EH (cell line): ENCODE measurements at regions not wholly inside any gene's neighbourhood (a gene's known extent, or its start where the extent isn't known, plus 50 kb on each side); places are given as distances from the start of the nearest gene placed in this dataset.

Experiments used
- DNase-seq: peaks from one replicate; pipeline ENCODE4 v3.0.0-alpha.2; 2015; ENCODE audit warnings: low read depth

DNA sequence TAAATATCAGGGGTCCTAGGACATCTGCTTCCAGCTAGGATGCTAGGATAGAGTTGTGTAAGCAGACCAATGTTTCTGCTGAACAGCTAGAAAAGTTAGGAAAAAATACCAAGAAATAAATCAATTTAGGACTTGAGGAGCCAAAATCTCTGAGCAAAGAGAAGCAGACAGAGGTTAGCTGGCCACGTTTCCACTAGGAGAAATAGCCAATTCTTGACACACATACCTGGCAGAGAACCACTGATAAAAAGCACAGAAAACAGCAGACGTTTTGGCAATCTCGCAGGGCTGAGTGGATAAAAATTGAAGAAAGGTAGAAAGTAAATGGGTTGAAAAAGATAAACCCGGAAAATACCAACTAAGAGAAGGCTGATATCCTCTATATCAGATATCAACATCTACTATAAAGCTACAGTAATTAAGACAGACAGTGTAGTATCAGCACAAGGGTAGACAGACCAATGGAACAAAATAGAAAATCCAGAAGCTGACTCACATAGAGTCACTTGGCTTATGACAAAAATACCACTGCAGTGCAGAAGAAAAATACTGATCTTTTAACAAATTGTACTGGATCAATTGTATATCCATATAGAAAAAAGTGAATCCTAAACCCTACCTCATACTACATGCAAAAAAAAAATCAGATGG lies 306.1 kb upstream of the KLHL29 start:
- DNase-seq = no peak

DNA sequence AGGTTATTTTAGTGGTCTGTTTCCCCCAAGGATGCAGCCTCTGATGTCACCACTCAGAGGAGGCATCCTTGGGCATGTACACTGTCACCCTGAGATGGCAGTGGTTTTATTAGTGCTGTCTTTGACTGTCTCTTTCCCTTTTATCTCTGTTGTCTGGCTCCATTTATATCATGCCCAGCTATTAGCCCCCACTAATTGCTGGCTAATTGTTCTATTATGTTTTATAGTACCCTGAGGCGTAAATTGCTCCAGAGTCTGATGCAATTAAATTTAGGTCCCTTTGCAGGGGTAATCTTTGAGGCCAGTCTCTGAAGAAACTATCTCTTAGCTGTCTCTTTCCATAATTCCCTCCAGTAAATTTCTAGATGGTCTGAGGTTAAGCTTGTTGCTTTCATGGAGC lies 301.0 kb upstream of the KLHL29 start:
- no peak for DNase-seq

DNA sequence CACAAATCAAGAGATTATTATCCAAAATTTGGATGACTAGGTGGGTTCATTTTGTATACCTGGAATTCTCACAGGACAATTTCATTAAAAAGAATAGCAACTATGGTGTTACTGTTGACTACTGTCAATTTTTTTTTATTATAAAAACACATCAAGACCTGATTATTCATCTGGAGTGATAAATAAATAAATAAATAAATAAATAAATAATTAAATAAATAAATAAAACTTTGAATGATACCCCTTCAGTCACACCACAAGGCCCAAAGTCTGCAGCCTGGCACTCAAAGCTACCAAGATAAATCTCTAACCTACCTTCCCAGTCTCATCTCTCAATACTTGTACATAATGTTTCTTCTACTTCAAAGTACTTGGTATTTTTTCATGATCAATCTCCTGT lies 294.0 kb upstream of the KLHL29 start:
- no peak for DNase-seq

DNA sequence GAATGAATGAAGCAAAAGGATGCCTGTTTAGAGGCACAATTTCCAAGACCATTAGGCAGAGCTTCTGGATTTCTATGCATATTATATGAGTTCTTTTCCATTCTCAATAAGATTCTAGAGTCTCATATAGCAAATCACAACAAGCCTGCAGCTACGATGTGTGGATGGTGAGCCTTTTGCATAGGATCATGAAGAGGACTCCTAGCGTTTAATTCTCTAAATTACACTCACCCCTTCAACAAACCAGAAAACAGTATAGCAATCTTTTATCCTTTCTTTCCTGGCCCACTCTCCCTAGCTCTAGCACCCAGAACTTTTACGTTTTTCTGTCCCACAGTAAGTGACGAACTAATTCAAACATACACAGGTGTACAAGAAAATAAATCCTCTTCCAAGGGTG lies 293.1 kb upstream of the KLHL29 start:
- DNase-seq = no peak

DNA sequence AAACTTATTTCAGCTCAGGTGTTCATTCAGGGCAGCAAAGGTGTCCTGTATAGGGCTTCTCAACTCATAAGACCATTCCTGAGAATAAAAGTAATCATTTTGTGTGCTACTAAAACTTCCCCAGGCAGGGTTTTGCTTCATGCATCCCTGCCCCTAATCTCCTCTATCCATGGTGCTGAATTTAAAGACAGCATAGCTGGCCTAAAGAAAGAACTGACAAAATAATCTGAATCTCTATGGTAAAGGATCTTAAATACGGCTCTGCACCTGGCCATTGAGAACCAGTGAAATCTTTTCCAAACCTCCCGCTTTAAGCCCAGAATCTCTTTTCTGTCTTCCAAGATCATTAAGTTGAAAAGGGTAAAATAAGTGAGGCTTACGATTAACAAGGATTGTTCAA lies 292.1 kb upstream of the KLHL29 start:
- DNase-seq = peak; percentile 8

DNA sequence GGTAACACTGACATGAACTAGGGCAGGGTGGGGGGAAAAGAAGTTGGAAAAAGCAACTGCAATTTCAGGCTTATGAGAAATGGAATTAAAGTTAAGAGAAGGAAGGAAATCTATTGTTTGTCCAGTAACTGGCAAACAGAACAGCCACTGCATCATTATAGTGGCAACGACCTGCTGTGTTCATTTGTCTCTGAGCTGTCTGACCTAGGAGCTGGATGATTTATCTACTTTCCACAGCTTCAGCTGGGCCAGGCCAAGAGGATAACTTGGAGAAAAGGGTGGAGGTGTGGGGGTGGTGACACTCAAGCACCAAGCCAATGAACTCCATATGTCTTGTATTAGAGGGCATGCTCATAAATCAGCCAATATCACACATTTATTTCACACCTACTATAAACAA lies 291.5 kb upstream of the KLHL29 start:
- DNase-seq = no peak

DNA sequence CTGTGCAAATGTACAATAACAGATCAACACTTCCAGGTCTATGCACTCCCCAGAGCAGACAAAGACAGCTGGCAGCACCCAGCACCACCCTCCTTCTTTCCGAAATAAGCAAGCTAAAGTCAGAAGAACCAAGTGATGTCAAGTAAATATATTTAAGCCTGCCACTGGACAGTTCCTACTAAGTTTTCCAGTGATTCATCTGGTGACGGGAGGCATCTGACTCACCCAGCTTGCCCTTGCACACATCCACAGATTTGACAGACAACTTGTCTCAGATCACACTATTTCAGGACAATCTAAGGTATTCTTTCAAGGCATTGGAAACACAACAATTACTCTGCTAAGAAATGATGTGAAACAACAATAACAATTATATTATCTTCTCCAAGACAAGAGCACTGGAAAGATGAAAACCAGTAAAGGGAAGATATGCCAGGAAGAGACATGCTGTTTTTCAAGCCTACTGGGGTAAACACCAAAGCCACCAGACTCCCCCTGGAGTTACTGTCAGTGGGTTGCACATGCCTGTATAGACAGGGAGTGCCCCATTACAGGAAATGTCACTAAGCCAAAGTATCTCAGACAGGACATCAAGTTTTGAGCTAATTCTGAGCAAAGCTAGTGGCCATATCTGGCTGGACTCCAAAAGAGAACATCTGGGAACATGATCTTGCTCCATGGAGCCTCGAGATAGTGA lies 287.9 kb upstream of the KLHL29 start:
- no peak for DNase-seq

DNA sequence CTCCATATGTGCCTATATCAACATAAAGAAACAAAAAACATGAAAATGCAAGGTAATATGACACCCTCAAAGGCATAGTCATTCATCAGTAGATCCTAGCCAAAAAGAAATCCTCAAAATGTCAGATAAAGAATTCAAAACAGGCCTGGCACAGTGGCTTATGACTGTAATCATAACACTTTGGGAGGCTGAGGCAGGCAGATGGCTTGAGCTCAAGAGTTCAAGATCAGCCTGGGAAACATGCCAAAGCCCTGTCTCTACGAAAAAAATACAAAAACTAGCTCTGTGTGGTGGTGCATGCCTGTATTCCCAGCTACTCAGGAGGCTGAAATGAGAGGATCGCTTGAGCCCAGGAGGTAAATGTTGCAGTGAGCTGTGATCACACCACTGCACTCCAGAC lies 284.6 kb upstream of the KLHL29 start:
- no peak for DNase-seq

DNA sequence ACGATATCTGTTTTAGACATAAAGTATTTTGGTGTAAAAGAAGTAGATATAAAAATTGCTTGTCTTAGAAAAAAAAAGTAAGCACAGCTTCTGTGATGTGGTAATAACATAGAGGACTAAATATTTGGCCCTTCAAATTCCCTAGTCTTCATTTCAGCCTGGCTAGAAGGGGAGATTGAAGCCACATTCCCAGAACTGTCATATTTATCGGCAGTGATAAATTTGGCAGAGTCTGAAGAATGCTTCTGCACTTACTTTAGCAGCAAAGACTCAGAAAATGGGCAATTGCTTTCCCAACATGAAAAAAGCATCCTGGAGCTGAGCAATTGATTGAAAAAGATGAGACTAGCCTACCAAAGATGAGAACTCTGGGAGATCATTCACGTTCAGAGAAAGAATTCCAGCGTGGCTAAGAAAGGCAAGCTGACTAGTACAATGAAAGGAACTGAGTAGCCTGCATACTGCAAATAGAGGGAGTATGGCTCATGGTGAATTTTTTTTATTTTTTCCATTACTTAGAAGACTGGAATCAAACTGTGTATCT lies 278.7 kb upstream of the KLHL29 start:
- no peak for DNase-seq

DNA sequence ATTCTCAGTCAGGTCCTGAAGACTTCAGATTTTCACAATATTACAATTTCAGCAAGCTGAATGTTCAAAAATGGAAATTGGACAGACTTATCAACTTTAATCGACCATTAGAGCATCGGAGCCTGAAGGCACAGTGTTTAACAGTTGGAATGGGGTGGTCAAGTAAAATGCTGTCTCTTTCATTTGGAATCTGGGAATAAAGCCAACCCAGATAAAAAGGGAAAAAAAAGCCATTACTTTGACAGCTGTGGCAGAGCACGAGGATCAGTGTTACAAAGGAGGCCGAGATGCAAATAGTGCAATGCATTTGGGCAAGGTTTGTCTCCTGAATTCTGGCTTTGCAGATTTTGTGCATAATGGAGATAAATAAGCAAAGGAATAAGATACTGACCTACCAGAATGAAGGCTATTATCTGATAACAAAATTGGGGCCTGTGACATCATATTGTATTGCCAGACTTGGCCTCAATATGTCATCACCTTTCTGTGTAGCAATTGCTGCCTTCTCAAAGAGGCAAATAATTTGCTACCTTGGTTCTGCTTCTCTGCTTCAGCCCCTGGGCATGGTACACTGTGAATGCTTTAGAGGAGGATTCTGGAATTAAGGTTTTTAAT lies 277.5 kb upstream of the KLHL29 start:
- no peak for DNase-seq

DNA sequence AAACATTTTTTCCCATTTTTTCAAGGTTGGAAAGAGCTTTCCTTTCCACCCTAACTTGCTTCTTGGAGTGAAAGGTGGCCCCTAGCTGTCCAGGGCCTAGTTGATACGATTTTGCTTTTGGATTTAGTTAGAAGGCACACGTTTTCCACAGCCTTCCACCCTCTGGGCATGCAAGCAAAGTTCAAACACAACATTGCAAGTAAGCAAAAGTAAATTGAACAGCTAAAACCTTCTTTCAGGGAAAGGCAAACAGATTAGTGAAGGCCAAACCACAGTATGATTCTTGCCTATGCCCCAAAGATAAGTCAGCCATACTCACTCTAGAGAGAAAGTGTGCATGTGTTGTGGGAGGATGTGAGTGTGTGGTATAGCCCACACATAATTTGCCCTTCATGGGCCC lies 273.7 kb upstream of the KLHL29 start:
- no peak for DNase-seq

DNA sequence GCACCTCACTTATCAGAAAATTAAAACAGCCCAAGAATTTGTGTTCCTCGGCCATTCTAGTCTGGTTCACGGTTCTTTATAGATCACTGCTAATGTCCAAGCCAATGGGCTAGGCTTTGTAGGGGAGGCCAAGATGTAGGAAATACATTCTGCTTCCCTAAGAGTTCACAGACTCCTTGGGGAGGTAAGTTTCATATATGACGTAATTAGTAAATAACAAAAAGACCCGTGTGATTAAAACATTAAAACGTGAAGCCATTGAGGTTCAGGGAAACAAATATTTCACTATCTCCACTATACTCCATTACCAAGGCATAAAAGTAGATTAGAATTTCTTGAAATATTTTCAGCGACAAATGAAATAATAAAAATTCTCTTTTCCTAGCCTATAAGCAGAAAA lies 272.5 kb upstream of the KLHL29 start:
- DNase-seq = no peak

DNA sequence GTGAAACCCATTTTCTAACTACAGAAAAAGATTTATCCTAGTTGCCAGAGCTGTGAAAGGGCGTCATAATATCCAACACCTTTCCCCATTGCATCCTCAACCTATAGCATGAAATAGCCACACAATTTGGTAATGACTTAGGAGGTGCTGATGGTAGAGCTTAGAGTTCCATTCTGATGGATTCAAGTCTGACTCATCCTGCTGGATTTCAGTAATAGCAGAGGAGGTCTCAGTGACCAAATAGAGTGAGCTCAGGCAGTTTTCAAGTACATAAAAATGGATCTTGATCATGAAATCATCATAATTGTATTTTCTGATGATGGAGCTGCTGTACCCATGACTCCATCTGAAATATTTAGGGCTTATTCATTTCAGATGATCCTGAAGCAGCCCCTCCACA lies 270.7 kb upstream of the KLHL29 start:
- no peak for DNase-seq

DNA sequence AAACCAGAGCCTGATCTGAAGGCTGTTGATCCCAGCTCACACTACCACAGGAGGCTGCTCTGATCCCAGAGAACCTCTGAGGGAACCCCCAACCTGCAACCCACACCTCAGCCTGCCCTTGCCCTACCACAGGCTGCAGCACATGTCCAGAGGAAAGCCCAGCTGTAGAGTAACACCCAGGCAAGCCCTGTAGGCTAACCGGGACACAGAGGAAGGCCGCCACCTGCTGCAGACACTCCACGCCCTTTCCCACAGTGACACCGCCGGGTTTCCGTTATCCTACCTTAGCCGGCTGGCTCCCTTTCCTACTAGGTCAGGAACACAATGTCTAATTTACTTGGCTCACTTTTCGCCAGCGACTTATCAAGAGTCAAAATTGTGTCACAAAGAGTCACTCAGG lies 266.7 kb upstream of the KLHL29 start:
- no peak for DNase-seq

DNA sequence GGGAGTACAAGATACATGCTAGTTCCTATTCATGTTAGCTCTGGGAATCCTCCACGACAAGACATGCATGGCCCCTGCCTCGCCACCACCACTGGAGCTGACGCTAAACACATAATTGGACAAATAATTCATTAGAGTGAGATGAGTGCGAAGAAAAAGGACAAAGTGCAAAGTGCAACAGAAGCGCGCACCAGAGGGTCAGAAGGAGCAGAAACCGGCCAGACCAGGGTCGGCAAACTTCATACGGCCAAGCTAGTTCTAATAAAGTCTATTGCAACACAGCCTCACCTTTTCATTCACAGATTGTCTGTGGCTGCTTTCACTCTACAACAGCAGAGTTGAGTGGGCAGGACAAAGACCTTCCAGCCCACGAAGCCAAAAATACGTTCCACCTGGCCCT lies 266.1 kb upstream of the KLHL29 start:
- no peak for DNase-seq

DNA sequence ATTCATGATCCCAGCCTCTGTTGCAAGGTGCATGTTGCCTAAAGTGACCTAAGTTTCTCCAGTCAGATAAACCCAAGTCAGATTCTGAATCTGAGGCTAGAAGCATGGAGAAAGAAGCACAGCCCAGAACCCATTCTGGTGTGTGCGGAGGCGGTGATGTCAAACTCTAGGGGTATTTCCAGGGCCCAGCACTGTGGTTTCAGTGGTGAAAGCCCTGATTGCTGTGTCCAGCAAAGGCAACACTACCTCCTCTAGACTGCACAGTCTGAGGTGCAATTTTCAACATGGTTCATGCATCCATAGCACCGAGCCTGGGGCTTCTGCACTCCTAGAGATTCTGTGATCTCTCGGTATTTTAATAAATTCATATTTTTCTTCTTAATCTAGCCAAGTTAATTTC lies 264.8 kb upstream of the KLHL29 start:
- DNase-seq = no peak

DNA sequence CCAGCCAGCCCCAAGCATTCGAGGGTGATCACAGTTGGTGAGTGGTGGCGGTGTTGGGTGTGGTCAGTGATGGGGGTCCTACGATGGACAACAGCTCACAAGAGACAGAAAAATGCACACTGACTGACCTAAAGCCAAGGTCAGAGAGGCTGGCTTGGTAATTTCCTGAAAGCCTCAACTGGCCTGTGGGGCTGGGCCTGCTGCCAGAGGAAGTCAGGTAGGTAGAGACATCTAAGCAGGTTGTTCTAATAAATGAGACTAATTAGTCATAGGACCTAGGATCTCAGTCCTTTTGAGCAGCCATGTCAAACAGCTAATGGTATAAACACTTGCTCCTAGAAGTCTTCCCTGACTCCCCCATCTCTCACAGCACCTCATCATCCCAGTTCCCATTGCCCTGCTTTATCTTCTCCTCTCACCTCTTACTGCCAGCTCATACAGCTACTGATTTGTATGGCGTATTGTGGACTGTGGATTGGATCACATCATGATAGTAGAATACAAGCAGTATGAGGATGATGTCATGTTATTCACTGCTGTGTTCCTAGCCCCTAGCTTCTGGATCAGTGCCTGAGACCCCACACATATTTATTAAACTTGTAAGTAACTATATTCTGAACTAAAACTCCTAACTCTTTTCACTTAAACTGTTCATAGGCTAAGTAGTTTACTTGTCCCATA lies 262.9 kb upstream of the KLHL29 start:
- DNase-seq = no peak

DNA sequence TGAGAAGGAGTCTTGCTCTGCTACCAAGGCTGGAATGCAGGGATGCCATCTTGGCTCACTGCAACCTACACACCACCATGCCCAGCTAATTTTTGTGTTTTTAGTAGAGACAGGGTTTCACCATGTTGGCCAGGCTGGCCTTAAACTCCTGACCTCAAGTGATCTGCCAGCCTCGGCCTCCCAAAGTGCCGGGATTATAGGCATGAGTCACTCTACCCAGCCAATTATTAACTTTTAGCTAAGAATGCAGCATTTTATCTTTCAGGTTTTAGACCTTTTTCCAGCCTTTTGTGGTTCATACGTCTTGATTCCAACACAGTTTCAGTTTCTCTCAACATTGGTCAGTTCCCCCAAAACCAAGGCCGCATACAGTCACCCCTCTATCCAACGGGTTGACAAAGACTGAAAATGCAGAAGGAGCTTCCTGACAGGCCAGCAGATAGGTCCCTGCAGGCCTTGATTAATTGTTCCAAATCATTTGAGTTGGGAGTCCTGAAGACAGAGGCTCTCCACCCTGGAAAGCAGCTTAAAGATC lies 262.2 kb upstream of the KLHL29 start:
- no peak for DNase-seq

DNA sequence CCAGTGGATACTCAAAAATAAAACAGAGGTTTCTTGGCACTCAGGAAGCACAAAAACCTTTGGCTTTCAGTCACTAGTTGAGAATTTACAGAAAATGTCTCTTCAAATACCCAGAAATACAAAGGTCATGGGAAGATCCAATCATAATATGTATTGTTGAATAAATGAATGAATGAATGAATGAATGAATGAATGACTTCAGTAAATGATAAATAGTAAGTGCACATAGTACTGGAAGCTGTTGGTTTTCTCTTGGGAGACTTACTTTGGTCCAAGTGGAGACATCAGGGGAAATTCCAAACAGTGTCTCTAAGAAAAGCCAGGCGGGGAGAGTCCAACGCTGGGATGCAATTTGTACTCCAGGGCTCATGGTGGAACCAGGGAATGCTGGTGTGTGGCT lies 261.3 kb upstream of the KLHL29 start:
- DNase-seq = no peak

DNA sequence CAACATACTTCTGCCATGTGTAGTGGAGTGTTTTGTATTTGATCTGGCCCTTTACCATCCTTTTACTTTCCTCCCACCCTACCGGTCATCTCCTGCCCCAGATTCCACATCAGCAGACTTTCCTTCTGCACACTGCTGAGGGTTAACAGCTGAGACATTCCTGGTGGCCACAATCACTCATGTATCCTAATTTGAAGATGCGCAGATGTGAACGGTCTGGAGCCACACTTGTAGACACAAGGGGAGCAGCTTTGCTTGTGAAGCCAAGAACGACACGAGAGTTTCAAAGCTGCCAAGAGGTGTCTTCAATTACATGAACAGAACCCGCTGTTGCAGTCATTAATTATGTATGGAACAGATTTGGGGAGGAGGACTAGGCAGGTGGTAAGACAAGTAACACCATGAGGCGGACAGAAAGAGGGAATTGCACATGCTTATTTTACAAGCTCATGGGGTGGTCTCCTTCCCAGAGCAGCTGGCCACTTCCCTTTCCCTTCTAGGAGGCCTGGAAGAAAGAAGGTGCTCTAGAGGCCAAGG lies 260.7 kb upstream of the KLHL29 start:
- no peak for DNase-seq

DNA sequence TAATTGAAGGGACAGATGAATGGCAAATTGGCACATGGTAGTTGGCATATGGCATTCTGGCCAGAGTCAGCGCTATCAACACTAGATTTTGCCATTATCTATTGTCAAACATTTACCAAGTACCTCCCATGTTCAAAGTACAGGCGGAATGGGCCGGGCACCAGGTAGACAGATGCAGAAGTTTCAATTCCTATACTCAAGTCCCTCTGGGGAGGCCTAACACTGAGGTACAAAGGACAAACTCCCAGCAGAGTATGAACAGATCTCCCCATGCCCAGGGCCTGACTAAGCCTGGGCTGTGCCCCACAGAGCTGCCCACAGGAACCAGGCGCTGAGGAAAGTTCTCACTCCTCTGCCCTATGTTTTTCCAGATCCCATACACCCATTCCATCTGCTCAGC lies 257.5 kb upstream of the KLHL29 start:
- no peak for DNase-seq

DNA sequence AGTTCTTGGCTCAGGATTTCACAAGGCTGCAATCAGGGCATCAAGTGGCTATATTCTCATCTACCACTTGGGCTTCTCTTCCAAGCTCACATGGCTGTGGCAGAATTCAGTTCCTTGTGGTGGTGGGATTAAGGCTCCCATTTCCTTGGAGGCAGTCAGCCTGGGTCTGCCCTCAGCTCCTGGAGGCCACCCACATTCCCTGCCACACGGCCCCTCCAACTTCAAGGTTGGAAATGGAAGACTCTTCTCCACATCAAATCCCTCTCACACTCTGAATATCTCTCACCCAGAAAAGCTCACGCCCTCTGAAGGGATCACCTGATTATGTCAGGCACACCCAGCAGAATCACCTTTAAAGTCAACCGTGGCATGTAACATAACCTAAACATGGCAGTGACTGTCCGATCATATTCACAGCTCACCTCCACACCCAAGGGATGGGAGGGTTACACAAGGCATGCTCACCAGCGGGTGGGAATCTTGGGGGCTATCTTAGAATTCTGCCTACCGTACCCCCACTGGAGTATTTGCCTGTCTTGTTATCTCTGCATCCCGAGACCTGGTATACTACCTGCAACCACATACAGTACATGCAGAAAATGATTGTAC lies 256.2 kb upstream of the KLHL29 start:
- no peak for DNase-seq
